T-cell (primary cell): ENCODE measurements at regions not wholly inside any gene's neighbourhood (a gene's known extent, or its start where the extent isn't known, plus 50 kb on each side); places are given as distances from the start of the nearest gene placed in this dataset.

Experiments used
- ATAC-seq, 4 experiments: fragments of 200-7000 bp in 3 of 4; fragments of 150-1000 bp in 1 of 4; cut with Tn5 transposase; replicated peaks in 1 of 4; 1 replicate in 3 of 4; 2 replicates in 1 of 4; pipeline ENCODE4 v1.10.0; 2021; ENCODE audit warnings: moderate library complexity in 3 of 4, mild to moderate bottlenecking in 2 of 4, moderate number of reproducible peaks in 1 of 4
- CTCF ChIA-PET, 2 donors: fragments of 300-600 bp; sonication (Branson Sonifier 250); formaldehyde crosslinking; loops; one replicate each; lab custom pipeline; 2022; ENCODE audit warnings: antibody characterized with exemption in 2 of 2; lab: Charles Lee
- POLR2A ChIA-PET, 2 donors: fragments of 300-600 bp; sonication (Branson Sonifier 250); formaldehyde crosslinking; loops; one replicate each; lab custom pipeline; 2022; ENCODE audit warnings: antibody characterized with exemption in 2 of 2; lab: Charles Lee
- DNase-seq, 35 experiments: peaks; one replicate each; pipeline versions ENCODE4 v3.0.0 to v3.0.0-alpha.2; 2013 to 2023
- H3K27ac ChIP-seq: one replicate; pipeline ENCODE4 v1.5.1; 2013; ENCODE audit warnings: low read length
- H3K27me3 ChIP-seq, 2 experiments: replicated peaks in 1 of 2; 1 replicate in 1 of 2; 2 replicates in 1 of 2; pipeline versions ENCODE4 v1.6.1 to v1.7.0; 2013; ENCODE audit warnings: low read length in 1 of 2, mixed read lengths in 1 of 2; ENCODE audit not compliant: control insufficient read depth in 2 of 2, insufficient read depth in 2 of 2; ENCODE audit errors: extremely low read depth in 1 of 2
- H3K36me3 ChIP-seq, 2 donors: 1 replicate in 1 of 2; 2 replicates in 1 of 2; pipeline versions ENCODE4 v1.6.1 to v1.7.0; 2013; ENCODE audit warnings: low read length in 1 of 2; ENCODE audit not compliant: control insufficient read depth in 2 of 2, insufficient read depth in 1 of 2; ENCODE audit errors: extremely low read depth in 1 of 2
- H3K4me1 ChIP-seq, 2 experiments: 1 replicate in 1 of 2; 2 replicates in 1 of 2; pipeline versions ENCODE4 v1.6.1 to v1.7.0; 2013; ENCODE audit warnings: low read length in 2 of 2, mixed read lengths in 1 of 2; ENCODE audit not compliant: insufficient read depth in 2 of 2, control insufficient read depth in 1 of 2; ENCODE audit errors: extremely low read depth in 1 of 2
- H3K4me3 ChIP-seq, 2 donors: 1 replicate in 1 of 2; 2 replicates in 1 of 2; pipeline versions ENCODE4 v1.5.1 to v1.7.0; 2013; ENCODE audit warnings: mild to moderate bottlenecking in 2 of 2, low read length in 1 of 2, moderate library complexity in 1 of 2; ENCODE audit not compliant: control insufficient read depth in 1 of 2; ENCODE audit errors: extremely low read depth in 1 of 2
- H3K9me3 ChIP-seq: 2 replicates; pipeline ENCODE4 v1.7.0; 2013
- H3K27ac Mint-ChIP-seq, 2 donors: one replicate each; pipeline ENCODE4 v1.8.0; 2020 to 2021; ENCODE audit warnings: mild to moderate bottlenecking in 2 of 2, mixed read lengths in 2 of 2
- H3K27me3 Mint-ChIP-seq, 2 donors: one replicate each; pipeline ENCODE4 v1.8.0; 2021 to 2022; ENCODE audit warnings: mixed read lengths in 2 of 2
- H3K36me3 Mint-ChIP-seq: one replicate; pipeline ENCODE4 v1.8.0; 2021; ENCODE audit warnings: mixed read lengths
- H3K4me1 Mint-ChIP-seq, 3 donors: one replicate each; pipeline ENCODE4 v1.8.0; 2020 to 2022; ENCODE audit warnings: mixed read lengths in 3 of 3, mild to moderate bottlenecking in 1 of 3
- H3K4me3 Mint-ChIP-seq, 3 donors: one replicate each; pipeline ENCODE4 v1.8.0; 2020 to 2022; ENCODE audit warnings: mild to moderate bottlenecking in 3 of 3, mixed read lengths in 3 of 3, moderate library complexity in 3 of 3
- H3K9me3 Mint-ChIP-seq, 3 donors: one replicate each; pipeline ENCODE4 v1.8.0; 2020 to 2022; ENCODE audit warnings: mixed read lengths in 3 of 3
- WGBS: methylation state at CpG from one replicate; pipeline ENCODE4 v1.1.5; 2013; ENCODE audit warnings: missing lambda C conversion rate; ENCODE audit not compliant: insufficient coverage; 5-methylcytosine and 5-hydroxymethylcytosine counted together

GRCh38 chr3:94617312-94617711 lies 554.5 kb downstream of the NSUN3 start:
- Histone ChIP-seq H3K27me3 (no peaks in the 10 kb centered on the region), H3K9me3 (peaks cover 2% of the 10 kb centered on the region), H3K36me3 (no peaks in the 10 kb centered on the region), H3K27ac (no peak overlapping the region), H3K4me1 (no peaks in the 10 kb centered on the region), H3K4me3 (no peak overlapping the region)
- POLR2A ChIA-PET = no interaction called here
- Mint-ChIP-seq H3K4me3 (no peak overlapping the region), H3K36me3 (no peaks in the 10 kb centered on the region), H3K27ac (no peak overlapping the region), H3K9me3 (peaks cover 10 to 14% (median 14%) of the 10 kb centered on the region in 3 donors), H3K27me3 (no peaks in the 10 kb centered on the region), H3K4me1 (no peaks in the 10 kb centered on the region)
- no CpG with 5 or more reads among the region's 2 CpGs for WGBS
- CTCF ChIA-PET = no interaction called here
- ATAC-seq (no peak), DNase-seq (no peak)

- H3K9me3 ChIP-seq = peaks cover 2% of the 10 kb centered on the region
- peaks cover 4 to 8% (median 4%) of the 10 kb centered on the region in 3 donors for H3K9me3 Mint-ChIP-seq
- H3K4me3 Mint-ChIP-seq = no peak overlapping the region
- ChIA-PET CTCF (no interaction called here), POLR2A (no interaction called here)
- H3K27ac Mint-ChIP-seq = no peak overlapping the region
- no peaks in the 10 kb centered on the region for H3K4me1 ChIP-seq
- no peak overlapping the region for H3K4me3 ChIP-seq
- ATAC-seq (no peak), DNase-seq (no peak)
- H3K27me3 ChIP-seq = no peaks in the 10 kb centered on the region
- no peaks in the 10 kb centered on the region for H3K36me3 ChIP-seq
- 33% methylated on average over 1 of the region's 3 CpGs for WGBS
- no peaks in the 10 kb centered on the region for H3K36me3 Mint-ChIP-seq
- no peak overlapping the region for H3K27ac ChIP-seq
- no peaks in the 10 kb centered on the region for H3K27me3 Mint-ChIP-seq
- no peaks in the 10 kb centered on the region for H3K4me1 Mint-ChIP-seq
These were observed 556.8 kb downstream of the NSUN3 start for GRCh38 chr3:94619643-94620042.

GRCh38 chr3:94626573-94626972 lies 563.7 kb downstream of the NSUN3 start:
- H3K9me3 ChIP-seq = no peaks in the 10 kb centered on the region
- H3K4me1 ChIP-seq = no peaks in the 10 kb centered on the region
- no peak overlapping the region for H3K27ac Mint-ChIP-seq
- H3K9me3 Mint-ChIP-seq = peaks cover 0 to 4% (median 0%) of the 10 kb centered on the region in 3 donors
- H3K36me3 Mint-ChIP-seq = no peaks in the 10 kb centered on the region
- ATAC-seq = no peak
- H3K4me3 Mint-ChIP-seq = no peak overlapping the region
- no peaks in the 10 kb centered on the region for H3K36me3 ChIP-seq
- WGBS = 0% methylated on average over 1 of the region's 1 CpG
- H3K27ac ChIP-seq = no peak overlapping the region
- no peaks in the 10 kb centered on the region for H3K4me1 Mint-ChIP-seq
- ChIA-PET CTCF (no interaction called here), POLR2A (no interaction called here)
- no peak overlapping the region for H3K4me3 ChIP-seq
- no peak for DNase-seq
- no peaks in the 10 kb centered on the region for H3K27me3 Mint-ChIP-seq
- no peaks in the 10 kb centered on the region for H3K27me3 ChIP-seq

GRCh38 chr3:94627689-94628088 lies 564.8 kb downstream of the NSUN3 start:
- Histone ChIP-seq H3K4me1 (no peaks in the 10 kb centered on the region), H3K4me3 (no peak overlapping the region), H3K27ac (no peak overlapping the region), H3K9me3 (no peaks in the 10 kb centered on the region), H3K27me3 (no peaks in the 10 kb centered on the region), H3K36me3 (no peaks in the 10 kb centered on the region)
- 63% methylated on average over 1 of the region's 1 CpG for WGBS
- POLR2A ChIA-PET = no interaction called here
- Mint-ChIP-seq H3K9me3 (peaks cover 0 to 12% (median 5%) of the 10 kb centered on the region in 3 donors), H3K4me3 (no peak overlapping the region), H3K27ac (no peak overlapping the region), H3K36me3 (no peaks in the 10 kb centered on the region), H3K4me1 (no peaks in the 10 kb centered on the region), H3K27me3 (no peaks in the 10 kb centered on the region)
- no peak for ATAC-seq
- CTCF ChIA-PET = no interaction called here
- DNase-seq = no peak

- ChIA-PET POLR2A (no interaction called here), CTCF (interaction anchor here in 1 of 2 donors (0.6 kb wide), 1 partner anchor 589 kb away, joined by 7 read pairs; no protein-coding TSS in a partner anchor)
- Histone ChIP-seq H3K4me3 (no peak overlapping the region), H3K9me3 (no peaks in the 10 kb centered on the region), H3K4me1 (no peaks in the 10 kb centered on the region), H3K27me3 (peaks cover 0 to 3% of the 10 kb centered on the region in 2 experiments), H3K36me3 (no peaks in the 10 kb centered on the region), H3K27ac (no peak overlapping the region)
- no peak for DNase-seq
- WGBS = 90% methylated on average over 3 of the region's 3 CpGs
- Mint-ChIP-seq H3K4me1 (no peaks in the 10 kb centered on the region), H3K27ac (no peak overlapping the region), H3K27me3 (no peaks in the 10 kb centered on the region), H3K36me3 (no peaks in the 10 kb centered on the region), H3K4me3 (no peak overlapping the region), H3K9me3 (peaks cover 9 to 34% (median 20%) of the 10 kb centered on the region in 3 donors)
- no peak for ATAC-seq
These were observed 580.5 kb downstream of the NSUN3 start for GRCh38 chr3:94643400-94643799.

- WGBS = no CpG with 5 or more reads among the region's 3 CpGs
- Histone ChIP-seq H3K4me3 (no peak overlapping the region), H3K4me1 (no peaks in the 10 kb centered on the region), H3K27ac (no peak overlapping the region), H3K9me3 (no peaks in the 10 kb centered on the region), H3K36me3 (no peaks in the 10 kb centered on the region), H3K27me3 (peaks cover 0 to 3% of the 10 kb centered on the region in 2 experiments)
- H3K4me1 Mint-ChIP-seq = no peaks in the 10 kb centered on the region
- H3K4me3 Mint-ChIP-seq = no peak overlapping the region
- ATAC-seq = no peak
- peaks cover 8 to 31% (median 17%) of the 10 kb centered on the region in 3 donors for H3K9me3 Mint-ChIP-seq
- ChIA-PET POLR2A (interaction anchor here in 1 of 2 donors (0.5 kb wide), 1 partner anchor 51 kb away, joined by 7 read pairs; no protein-coding TSS in a partner anchor), CTCF (interaction anchor here in 1 of 2 donors (0.7 kb wide), 1 partner anchor 16 kb away, joined by 4 read pairs; no protein-coding TSS in a partner anchor)
- no peak overlapping the region for H3K27ac Mint-ChIP-seq
- no peak for DNase-seq
- H3K36me3 Mint-ChIP-seq = no peaks in the 10 kb centered on the region
- no peaks in the 10 kb centered on the region for H3K27me3 Mint-ChIP-seq
These were observed 582.9 kb downstream of the NSUN3 start for GRCh38 chr3:94645790-94646189.

- Mint-ChIP-seq H3K27ac (no peak overlapping the region), H3K27me3 (no peaks in the 10 kb centered on the region), H3K4me3 (no peak overlapping the region), H3K4me1 (no peaks in the 10 kb centered on the region), H3K36me3 (no peaks in the 10 kb centered on the region), H3K9me3 (peaks cover 8 to 30% (median 8%) of the 10 kb centered on the region in 3 donors)
- Histone ChIP-seq H3K27me3 (peaks cover 0 to 3% of the 10 kb centered on the region in 2 experiments), H3K36me3 (no peaks in the 10 kb centered on the region), H3K27ac (no peak overlapping the region), H3K9me3 (no peaks in the 10 kb centered on the region), H3K4me1 (no peaks in the 10 kb centered on the region), H3K4me3 (no peak overlapping the region)
- DNase-seq = no peak
- no peak for ATAC-seq
- WGBS = 14% methylated on average over 2 of the region's 3 CpGs
- ChIA-PET CTCF (no interaction called here), POLR2A (no interaction called here)
These were observed 584.3 kb downstream of the NSUN3 start for GRCh38 chr3:94647131-94647530.
